Heart left ventricle (tissue), 16 donors: ENCODE measurements at regions not wholly inside any gene's neighbourhood (a gene's known extent, or its start where the extent isn't known, plus 50 kb on each side); places are given as distances from the start of the nearest gene placed in this dataset.

Experiments
- ATAC-seq, 4 donors: fragments of 200-7000 bp; cut with Tn5 transposase; one replicate each; pipeline ENCODE4 v1.9.1; 2020 to 2022; ENCODE audit warnings: moderate library complexity in 4 of 4, mild to moderate bottlenecking in 3 of 4, moderate number of reproducible peaks in 1 of 4
- DNase-seq, 5 donors: peaks; one replicate each; pipeline ENCODE4 v3.0.0-alpha.2; 2020
- H3K27ac ChIP-seq, 12 donors: fragments of 200-600 bp; sonication (generic) in 4 of 12; one replicate each; pipeline versions ENCODE4 v1.5.0 to v1.8.0; 2016 to 2022; ENCODE audit warnings: mild to moderate bottlenecking in 2 of 12
- H3K27me3 ChIP-seq, 9 donors: fragments of 200-600 bp; sonication (generic) in 2 of 9; one replicate each; pipeline versions ENCODE4 v1.5.1 to v1.8.0; 2016 to 2022; ENCODE audit warnings: mild to moderate bottlenecking in 3 of 9
- H3K36me3 ChIP-seq, 9 donors: fragments of 200-600 bp; sonication (generic) in 2 of 9; one replicate each; pipeline versions ENCODE4 v1.5.0 to v1.8.0; 2018 to 2022; ENCODE audit warnings: mild to moderate bottlenecking in 2 of 9
- H3K4me1 ChIP-seq, 12 donors: fragments of 200-600 bp; sonication (generic) in 4 of 12; one replicate each; pipeline versions ENCODE4 v1.5.0 to v1.8.0; 2016 to 2022; ENCODE audit warnings: mild to moderate bottlenecking in 3 of 12
- H3K4me3 ChIP-seq, 12 donors: fragments of 200-600 bp; sonication (generic) in 4 of 12; one replicate each; pipeline versions ENCODE4 v1.5.0 to v1.8.0; 2017 to 2022; ENCODE audit warnings: mild to moderate bottlenecking in 9 of 12, moderate library complexity in 4 of 12
- H3K9me3 ChIP-seq, 12 donors: fragments of 200-600 bp; sonication (generic) in 4 of 12; one replicate each; pipeline versions ENCODE4 v1.5.0 to v1.8.0; 2016 to 2022; ENCODE audit warnings: mild to moderate bottlenecking in 1 of 12
- CTCF ChIP-seq, 12 donors: fragments of 200-600 bp; sonication (generic) in 4 of 12; IDR thresholded peaks; one replicate each; pipeline versions ENCODE4 v1.5.0 to v1.8.0; 2018 to 2022; ENCODE audit warnings: antibody characterized with exemption in 12 of 12, mild to moderate bottlenecking in 5 of 12
- POLR2A ChIP-seq, 2 donors: fragments of 450-650 bp; IDR thresholded peaks; one replicate each; pipeline ENCODE4 v1.6.1; 2017; ENCODE audit warnings: antibody characterized with exemption in 2 of 2, mild to moderate bottlenecking in 2 of 2, moderate library complexity in 2 of 2
- WGBS, 4 donors: extraction: QIAGEN DNeasy Blood & Tissue Kit in 2 of 4; methylation state at CpG; one replicate each; pipeline versions ENCODE4 v1.1.5 to v1.1.7; 2013 to 2018; 5-methylcytosine and 5-hydroxymethylcytosine counted together
- intact Hi-C, 10 donors: fragments of 100-400 bp; cut with DNase I; formaldehyde crosslinking; loops; one replicate each; pipeline versions ENCODE4 v1.11.1 to v1.14.2; 2022
- donor health status: ischemic (EF 13 %, LVEDD 7.1; RV severe dilation, severe dysfunction).
- donor health status: healthy with polysubstance abuse.
- donor health status: DM: no; HTN: yes; CAD: no.
- donor health status: DM: no; HTN: no; CAD: no.
- donor health status: ischemic (EF 25% LVEDD 6.9; RV normal size, moderate dysfunction).
- donor health status: ischemic (EF 25% LVEDD 5.7; RV mildly dilated, moderate dysfunction).
- donor health status: healthy.
- donor health status: DM: yes; HTN: yes; CAD: no.
- donor health status: ischemic (EF 35%, LVEDD 5.7; RV mildly dilated, moderate dysfunction).
- donor health status: nonischemic (EF 11% LVEDD 7.7; RV severe dilation, severe dysfunction).
- donor health status: DM: yes; HTN: yes; CAD: no.
- donor health status: PGD.
- donor health status: ischemic (EF 29% LVEDD 5.4; RV normal size, mild dysfunction).
- donor health status: nonischemic (EF 23%, LVEDD 6.1; RV moderate dilation, normal function).

- H3K27me3 ChIP-seq = no peaks in the 10 kb centered on the region
- H3K36me3 ChIP-seq = no peaks in the 10 kb centered on the region
- H3K4me3 ChIP-seq = no peak overlapping the region
- peaks cover 0 to 4% (median 0%) of the 10 kb centered on the region in 12 donors for H3K9me3 ChIP-seq
- DNase-seq (no peak), ATAC-seq (no peak)
- no peak overlapping the region for H3K27ac ChIP-seq
- intact Hi-C loops = no loop called here
- TF ChIP-seq POLR2A (IDR thresholded peaks at IDR 0.05) (no peak), CTCF (IDR thresholded peaks at IDR 0.05) (no peak)
- H3K4me1 ChIP-seq = no peaks in the 10 kb centered on the region
Observed at GRCh38 chr3:24734019-24734418, 239.4 kb upstream of the THRB start.

DNA sequence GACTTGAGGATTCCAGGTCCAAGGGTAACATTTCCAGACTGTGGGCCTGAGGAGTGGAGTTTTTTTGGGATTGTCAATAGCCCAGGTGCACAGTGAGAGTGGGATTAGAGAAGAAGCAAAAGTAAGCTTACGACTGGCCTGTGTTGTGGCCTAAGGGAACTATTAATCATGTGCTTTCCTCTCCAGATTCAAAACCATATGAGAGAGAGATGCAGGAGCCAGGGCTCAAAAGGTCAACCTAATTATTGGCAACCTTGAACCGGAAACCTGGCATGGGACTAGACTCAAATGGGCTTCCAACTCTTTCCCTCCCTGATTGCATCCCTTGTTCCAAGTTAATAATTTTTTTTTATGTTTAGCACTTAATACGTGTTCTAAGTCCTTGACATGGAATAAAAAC lies 242.1 kb upstream of the THRB start:
- Histone ChIP-seq H3K27ac (no peak overlapping the region), H3K36me3 (no peaks in the 10 kb centered on the region), H3K4me1 (no peaks in the 10 kb centered on the region), H3K9me3 (peaks cover 0 to 4% (median 0%) of the 10 kb centered on the region in 12 donors), H3K4me3 (no peak overlapping the region), H3K27me3 (no peaks in the 10 kb centered on the region)
- intact Hi-C loops = no loop called here
- no peak for DNase-seq
- ATAC-seq = no peak
- TF ChIP-seq CTCF (IDR thresholded peaks at IDR 0.05) (no peak), POLR2A (IDR thresholded peaks at IDR 0.05) (no peak)
- 58 to 78% (median 70%) methylated on average over 3 of the region's 3 CpGs for WGBS, 4 donors

DNA sequence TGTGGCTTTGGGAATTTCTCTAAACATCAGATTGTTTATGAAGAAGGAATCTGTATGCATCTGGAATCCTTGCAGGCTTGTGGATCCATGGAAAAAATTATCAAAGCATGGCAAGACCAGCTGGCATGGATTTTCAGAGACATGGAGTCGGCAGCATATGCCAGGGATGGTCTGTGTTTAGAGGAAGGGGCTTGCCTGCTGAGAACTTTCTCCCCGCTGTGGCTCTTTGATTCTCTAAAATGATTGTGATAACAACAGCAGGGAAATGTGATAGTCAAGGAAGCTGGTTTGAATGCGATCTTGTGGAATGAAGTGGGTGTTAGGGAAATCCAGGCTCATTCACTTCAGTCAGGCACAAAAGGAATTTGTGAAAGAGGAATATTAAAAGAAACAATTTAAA lies 245.7 kb upstream of the THRB start:
- ATAC-seq = no peak
- TF ChIP-seq CTCF (IDR thresholded peaks at IDR 0.05) (no peak), POLR2A (IDR thresholded peaks at IDR 0.05) (no peak)
- WGBS, 4 donors = 44 to 67% (median 50%) methylated on average over 3 of the region's 3 CpGs
- H3K4me1 ChIP-seq = no peaks in the 10 kb centered on the region
- DNase-seq = no peak
- no peaks in the 10 kb centered on the region for H3K9me3 ChIP-seq
- H3K27ac ChIP-seq = no peak overlapping the region
- H3K4me3 ChIP-seq = no peak overlapping the region
- intact Hi-C loops = no loop called here
- no peaks in the 10 kb centered on the region for H3K36me3 ChIP-seq
- H3K27me3 ChIP-seq = no peaks in the 10 kb centered on the region

DNA sequence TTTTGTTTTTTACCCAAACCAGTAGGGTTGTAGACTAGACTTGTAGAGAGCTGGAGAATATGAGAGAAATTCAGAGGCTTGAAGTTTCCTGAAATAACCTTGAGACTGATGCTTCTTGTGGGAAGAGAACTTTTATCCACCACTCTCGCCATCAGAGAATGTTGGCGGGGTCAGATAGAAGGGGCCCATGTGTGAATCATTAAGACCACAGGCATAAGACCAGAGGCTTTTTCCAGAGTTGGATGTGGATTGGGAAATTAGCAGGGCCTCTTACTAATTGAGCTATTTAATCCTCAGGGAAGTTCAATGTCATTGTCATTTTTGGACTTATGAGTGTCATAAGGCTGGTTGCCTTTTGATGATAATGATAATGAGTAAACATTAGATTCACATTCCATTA lies 246.9 kb upstream of the THRB start:
- Histone ChIP-seq H3K36me3 (no peaks in the 10 kb centered on the region), H3K4me1 (no peaks in the 10 kb centered on the region), H3K27me3 (no peaks in the 10 kb centered on the region), H3K9me3 (no peaks in the 10 kb centered on the region), H3K27ac (no peak overlapping the region), H3K4me3 (no peak overlapping the region)
- TF ChIP-seq POLR2A (IDR thresholded peaks at IDR 0.05) (no peak), CTCF (IDR thresholded peaks at IDR 0.05) (no peak)
- no peak for DNase-seq
- no peak for ATAC-seq
- intact Hi-C loops = no loop called here
- 84 to 93% (median 91%) methylated on average over 2 of the region's 2 CpGs for WGBS, 4 donors
